MM.1S (cell line): ENCODE measurements at regions not wholly inside any gene's neighbourhood (a gene's known extent, or its start where the extent isn't known, plus 50 kb on each side); places are given as distances from the start of the nearest gene placed in this dataset.

ENCODE experiments used
- DNase-seq: peaks from one replicate; pipeline ENCODE4 v3.0.0-alpha.2; 2015
- H2AFZ ChIP-seq: fragments of 300-600 bp; sonication (generic); 2 replicates; pipeline ENCODE4 v1.6.0; 2016; ENCODE audit warnings: antibody characterized with exemption, low read length
- H3F3A ChIP-seq: fragments of 300-600 bp; sonication (generic); 2 replicates; pipeline ENCODE4 v1.6.1; 2016; ENCODE audit warnings: mild to moderate bottlenecking, antibody characterized with exemption, low read length, moderate library complexity, mixed read lengths; ENCODE audit not compliant: insufficient read depth
- H3K27ac ChIP-seq: fragments of 300-600 bp; sonication (generic); 2 replicates; pipeline ENCODE4 v1.5.1; 2016; ENCODE audit warnings: mild to moderate bottlenecking, low read length
- H3K27me3 ChIP-seq: fragments of 300-600 bp; sonication (generic); replicated peaks from 2 replicates; pipeline ENCODE4 v1.6.0; 2016; ENCODE audit warnings: low read length; ENCODE audit not compliant: insufficient read depth
- H3K36me3 ChIP-seq: fragments of 300-600 bp; sonication (generic); replicated peaks from 2 replicates; pipeline ENCODE4 v1.6.1; 2016; ENCODE audit warnings: mild to moderate bottlenecking, low read length, mixed read lengths; ENCODE audit not compliant: insufficient read depth
- H3K4me1 ChIP-seq: fragments of 300-600 bp; sonication (generic); 2 replicates; pipeline ENCODE4 v1.6.1; 2016; ENCODE audit warnings: low read length, mixed read lengths
- H3K4me2 ChIP-seq: fragments of 300-600 bp; sonication (generic); 2 replicates; pipeline ENCODE4 v1.6.0; 2016; ENCODE audit warnings: low read depth, low read length
- H3K4me3 ChIP-seq: fragments of 300-600 bp; sonication (generic); 2 replicates; pipeline ENCODE4 v1.5.1; 2016; ENCODE audit warnings: low read length, mixed read lengths
- H3K79me2 ChIP-seq: fragments of 300-600 bp; sonication (generic); 2 replicates; pipeline ENCODE4 v1.6.1; 2016; ENCODE audit warnings: mixed run types, low read length, mixed read lengths
- H3K9ac ChIP-seq: fragments of 300-600 bp; sonication (generic); 2 replicates; pipeline ENCODE4 v1.6.1; 2016; ENCODE audit warnings: low read length, mixed read lengths
- H3K9me2 ChIP-seq: fragments of 300-600 bp; sonication (generic); replicated peaks from 2 replicates; pipeline ENCODE4 v1.6.1; 2016; ENCODE audit warnings: mild to moderate bottlenecking, low read length, mixed read lengths; ENCODE audit not compliant: insufficient read depth
- H3K9me3 ChIP-seq: fragments of 300-600 bp; sonication (generic); replicated peaks from 2 replicates; pipeline ENCODE4 v1.6.1; 2016; ENCODE audit warnings: mild to moderate bottlenecking, low read length, mixed read lengths; ENCODE audit not compliant: insufficient read depth
- H4K20me1 ChIP-seq: fragments of 300-600 bp; sonication (generic); 2 replicates; pipeline ENCODE4 v1.6.1; 2016; ENCODE audit warnings: mild to moderate bottlenecking, low read length, moderate library complexity, mixed read lengths; ENCODE audit not compliant: insufficient read depth
- EZH2 ChIP-seq: fragments of 300-600 bp; sonication (generic); optimal IDR thresholded peaks from 2 replicates; pipeline ENCODE3; 2017; ENCODE audit warnings: low read depth, mild to moderate bottlenecking, antibody characterized with exemption, low read length, mixed read lengths
- EZH2phosphoT487 ChIP-seq: fragments of 300-600 bp; sonication (generic); IDR thresholded peaks from 2 replicates; pipeline ENCODE4 v1.6.1; 2018; ENCODE audit warnings: antibody characterized with exemption, low read length
- TF ChIP-seq, protein P1 (sequence below): fragments of 300-600 bp; sonication (generic); IDR thresholded peaks from 2 replicates; pipeline ENCODE4 v1.5.1; 2016; ENCODE audit warnings: antibody characterized with exemption, low read length, mixed read lengths

DNA sequence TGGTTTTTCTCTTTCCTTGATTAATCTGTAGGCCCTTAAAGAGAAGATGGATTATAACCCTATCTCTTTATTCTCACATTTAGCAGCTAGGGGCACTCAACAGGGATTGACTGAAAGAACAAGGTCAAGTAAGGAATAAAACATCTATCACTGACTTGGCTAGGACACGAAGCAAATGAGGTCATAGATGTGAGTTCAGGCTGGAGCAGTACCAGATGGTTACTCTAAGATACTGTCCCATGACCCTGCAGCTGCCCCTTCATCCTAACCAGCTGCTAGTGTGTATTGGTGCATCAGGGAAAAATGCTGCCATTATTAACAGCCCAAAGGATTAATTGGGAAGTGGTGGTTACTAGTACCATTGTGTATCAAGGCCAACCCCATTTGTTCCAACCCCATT lies 221.9 kb downstream of the CTH start:
- no peaks in the 10 kb centered on the region for H4K20me1 ChIP-seq
- no peak overlapping the region for H3K9ac ChIP-seq
- no peak overlapping the region for H3K4me3 ChIP-seq
- H3K4me1 ChIP-seq: no peaks in the 10 kb centered on the region
- no peak for DNase-seq
- no peaks in the 10 kb centered on the region for H3K27me3 ChIP-seq
- no peaks in the 10 kb centered on the region for H3K9me3 ChIP-seq
- no peak overlapping the region for H3K4me2 ChIP-seq
- no peak overlapping the region for H3K27ac ChIP-seq
- H3K79me2 ChIP-seq: no peaks in the 10 kb centered on the region
- no peaks in the 10 kb centered on the region for H3K36me3 ChIP-seq
- no peak overlapping the region for H2AFZ ChIP-seq
- no peaks in the 10 kb centered on the region for H3F3A ChIP-seq
- TF ChIP-seq EZH2 (no peak), EZH2phosphoT487 (no peak)
- TF ChIP-seq, protein P1, sequence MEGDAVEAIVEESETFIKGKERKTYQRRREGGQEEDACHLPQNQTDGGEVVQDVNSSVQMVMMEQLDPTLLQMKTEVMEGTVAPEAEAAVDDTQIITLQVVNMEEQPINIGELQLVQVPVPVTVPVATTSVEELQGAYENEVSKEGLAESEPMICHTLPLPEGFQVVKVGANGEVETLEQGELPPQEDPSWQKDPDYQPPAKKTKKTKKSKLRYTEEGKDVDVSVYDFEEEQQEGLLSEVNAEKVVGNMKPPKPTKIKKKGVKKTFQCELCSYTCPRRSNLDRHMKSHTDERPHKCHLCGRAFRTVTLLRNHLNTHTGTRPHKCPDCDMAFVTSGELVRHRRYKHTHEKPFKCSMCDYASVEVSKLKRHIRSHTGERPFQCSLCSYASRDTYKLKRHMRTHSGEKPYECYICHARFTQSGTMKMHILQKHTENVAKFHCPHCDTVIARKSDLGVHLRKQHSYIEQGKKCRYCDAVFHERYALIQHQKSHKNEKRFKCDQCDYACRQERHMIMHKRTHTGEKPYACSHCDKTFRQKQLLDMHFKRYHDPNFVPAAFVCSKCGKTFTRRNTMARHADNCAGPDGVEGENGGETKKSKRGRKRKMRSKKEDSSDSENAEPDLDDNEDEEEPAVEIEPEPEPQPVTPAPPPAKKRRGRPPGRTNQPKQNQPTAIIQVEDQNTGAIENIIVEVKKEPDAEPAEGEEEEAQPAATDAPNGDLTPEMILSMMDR: no peak
- H3K9me2 ChIP-seq: no peaks in the 10 kb centered on the region

DNA sequence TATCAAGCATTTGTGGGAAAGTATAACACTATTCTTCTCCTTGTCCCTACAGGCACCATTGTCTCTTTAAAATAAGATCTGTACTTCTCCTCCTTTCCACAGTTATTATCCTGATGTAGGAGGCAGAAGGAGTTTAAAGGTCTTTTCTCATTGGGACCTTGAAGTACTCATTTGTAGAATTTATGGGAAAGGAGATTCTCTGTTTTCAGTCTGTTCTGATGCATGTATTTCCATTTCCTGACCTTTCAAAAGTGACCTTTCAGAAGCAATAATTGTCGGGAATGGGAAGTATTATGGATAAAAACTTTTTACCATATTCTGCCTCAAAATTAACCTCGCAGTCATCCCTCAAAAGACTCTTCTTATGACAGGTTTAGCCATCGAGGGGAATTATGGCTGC lies 224.8 kb downstream of the CTH start:
- H3K27ac ChIP-seq: no peak overlapping the region
- no peaks in the 10 kb centered on the region for H3K9me3 ChIP-seq
- no peak overlapping the region for H3K4me3 ChIP-seq
- no peak for DNase-seq
- H2AFZ ChIP-seq: no peak overlapping the region
- no peak overlapping the region for H3K4me2 ChIP-seq
- no peaks in the 10 kb centered on the region for H4K20me1 ChIP-seq
- H3F3A ChIP-seq: no peaks in the 10 kb centered on the region
- no peaks in the 10 kb centered on the region for H3K36me3 ChIP-seq
- H3K79me2 ChIP-seq: no peaks in the 10 kb centered on the region
- no peak overlapping the region for H3K9ac ChIP-seq
- H3K27me3 ChIP-seq: no peaks in the 10 kb centered on the region
- no peak for TF ChIP-seq EZH2phosphoT487
- TF ChIP-seq, protein P1: no peak
- no peak for TF ChIP-seq EZH2
- H3K9me2 ChIP-seq: no peaks in the 10 kb centered on the region
- no peaks in the 10 kb centered on the region for H3K4me1 ChIP-seq

DNA sequence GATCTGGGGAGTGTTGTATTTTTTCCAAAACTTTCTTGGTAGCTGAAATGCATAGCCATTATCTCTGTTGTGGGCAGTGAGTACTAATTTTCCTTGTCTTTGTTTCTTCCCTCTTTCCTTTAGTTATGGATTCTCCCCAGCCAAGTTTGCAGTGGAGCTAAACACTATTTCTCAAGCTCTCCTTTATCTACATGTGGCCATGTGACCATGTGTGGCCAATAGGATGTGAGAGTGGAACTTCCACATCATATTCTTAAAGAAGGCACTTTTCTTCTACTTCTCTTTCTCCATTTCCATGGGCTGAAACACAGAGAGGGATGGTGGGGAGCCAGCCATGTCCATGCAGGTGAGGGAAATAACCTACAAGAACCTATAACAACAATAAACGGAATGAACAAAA lies 230.8 kb downstream of the CTH start:
- no peaks in the 10 kb centered on the region for H3K9me3 ChIP-seq
- no peaks in the 10 kb centered on the region for H3K79me2 ChIP-seq
- H3K27me3 ChIP-seq: no peaks in the 10 kb centered on the region
- H3K9ac ChIP-seq: no peak overlapping the region
- H3K9me2 ChIP-seq: no peaks in the 10 kb centered on the region
- no peak overlapping the region for H3K27ac ChIP-seq
- DNase-seq: no peak
- H3F3A ChIP-seq: no peaks in the 10 kb centered on the region
- H3K4me1 ChIP-seq: no peaks in the 10 kb centered on the region
- TF ChIP-seq EZH2phosphoT487 (no peak), EZH2 (no peak)
- TF ChIP-seq, protein P1: no peak
- H3K4me2 ChIP-seq: no peak overlapping the region
- H3K36me3 ChIP-seq: no peaks in the 10 kb centered on the region
- H3K4me3 ChIP-seq: no peak overlapping the region
- no peak overlapping the region for H2AFZ ChIP-seq
- H4K20me1 ChIP-seq: no peaks in the 10 kb centered on the region
